GM12878 (cell line): ENCODE measurements at regions not wholly inside any gene's neighbourhood (a gene's known extent, or its start where the extent isn't known, plus 50 kb on each side); places are given as distances from the start of the nearest gene placed in this dataset.

Source experiments
- ATAC-seq: fragments of 200-7000 bp; cut with Tn5 transposase; 3 replicates; pipeline ENCODE4 v1.9.1; 2020; ENCODE audit warnings: mild to moderate bottlenecking, moderate library complexity
- BruUV-seq: library from RNA; stranded (reverse); fragments of 400-500 nt; replicated peaks from 2 replicates; lab custom pipeline; 2021; lab: Mats Ljungman, UMichigan
- CTCF ChIA-PET: fragments of 300-600 bp; sonication (Branson Sonifier 250); formaldehyde crosslinking; extraction: SDS; loops from one replicate; lab custom pipeline; 2021; ENCODE audit warnings: inconsistent platforms; lab: Yijun Ruan, JAX
- POLR2A ChIA-PET: fragments of 350-600 bp; formaldehyde crosslinking; extraction: SDS; loops from one replicate; lab custom pipeline; 2021; ENCODE audit warnings: inconsistent platforms; lab: Charles Lee
- RAD21 ChIA-PET: fragments of 300-600 bp; sonication (Branson Sonifier 250); formaldehyde crosslinking; loops from one replicate; lab custom pipeline; 2023; ENCODE audit warnings: antibody characterized with exemption; ENCODE audit not compliant: unreplicated experiment; lab: Charles Lee
- SMC1A ChIA-PET: fragments of 300-600 bp; sonication (Branson Sonifier 250); formaldehyde crosslinking; loops from one replicate; lab custom pipeline; 2023; ENCODE audit not compliant: unreplicated experiment, uncharacterized antibody; lab: Charles Lee
- DNase-seq: peaks from one replicate; pipeline ENCODE4 v3.0.0-alpha.2; 2011; ENCODE audit warnings: low read depth, low spot score
- FAIRE-seq: peaks from 3 replicates; lab custom pipeline; 2011; peaks lifted over from hg19 to GRCh38; lab: Jason Lieb, UNC
- H2AFZ ChIP-seq: 2 replicates; pipeline ENCODE4 v1.6.0; 2011; ENCODE audit warnings: low read depth, low read length, control low read depth; ENCODE audit not compliant: control insufficient read depth
- H3K27ac ChIP-seq: 2 replicates; pipeline ENCODE4 v1.5.1; 2011; ENCODE audit warnings: control low read depth; ENCODE audit not compliant: control insufficient read depth, insufficient read depth
- H3K27me3 ChIP-seq, 2 experiments: replicated peaks in 1 of 2; 2 replicates each; pipeline versions ENCODE4 v1.6.0 to v1.6.1; 2011; ENCODE audit warnings: low read length in 1 of 2; ENCODE audit not compliant: control insufficient read depth in 2 of 2, insufficient read depth in 2 of 2
- H3K36me3 ChIP-seq, 2 experiments: 2 replicates each; pipeline ENCODE4 v1.5.1; 2011; ENCODE audit warnings: low read length in 1 of 2; ENCODE audit not compliant: control insufficient read depth in 2 of 2, insufficient read depth in 2 of 2
- H3K4me1 ChIP-seq: 2 replicates; pipeline ENCODE4 v1.6.1; 2011; ENCODE audit warnings: mild to moderate bottlenecking, low read length, moderate library complexity, mixed read lengths; ENCODE audit not compliant: control insufficient read depth, insufficient read depth
- H3K4me2 ChIP-seq: 2 replicates; pipeline ENCODE4 v1.6.0; 2011; ENCODE audit warnings: control low read depth; ENCODE audit not compliant: control insufficient read depth, insufficient read depth
- H3K4me3 ChIP-seq: fragments of 200-600 bp; sonication (generic); 2 replicates; pipeline ENCODE4 v1.5.1; 2016
- H3K79me2 ChIP-seq: 2 replicates; pipeline ENCODE4 v1.6.0; 2011; ENCODE audit warnings: low read length; ENCODE audit not compliant: control insufficient read depth, insufficient read depth
- H3K9ac ChIP-seq: 2 replicates; pipeline ENCODE4 v1.8.0; 2011; ENCODE audit warnings: low read length, control low read depth, mixed read lengths; ENCODE audit not compliant: control insufficient read depth, insufficient read depth
- H3K9me3 ChIP-seq: replicated peaks from 3 replicates; pipeline ENCODE4 v1.5.1; 2011; ENCODE audit warnings: mild to moderate bottlenecking, low read length; ENCODE audit not compliant: control insufficient read depth, insufficient read depth
- H4K20me1 ChIP-seq: 2 replicates; pipeline ENCODE4 v1.6.0; 2011; ENCODE audit not compliant: control insufficient read depth, insufficient read depth
- CEBPB ChIP-seq, 2 experiments: fragments of 150-350 bp in 1 of 2; IDR thresholded peaks; 2 replicates each; pipeline ENCODE4 v1.6.1; 2012 to 2014; ENCODE audit warnings: low read depth in 2 of 2, low read length in 2 of 2, borderline replicate concordance in 1 of 2, inconsistent platforms in 1 of 2
- KLF5 ChIP-seq: fragments of 450-650 bp; IDR thresholded peaks from 2 replicates; pipeline ENCODE4 v1.6.1; 2014; ENCODE audit warnings: mild to moderate bottlenecking; ENCODE audit not compliant: partially characterized antibody
- NFIC ChIP-seq: IDR thresholded peaks from 2 replicates; pipeline ENCODE4 v1.6.1; 2012; ENCODE audit warnings: low read depth, mild to moderate bottlenecking, inconsistent platforms, low read length, moderate library complexity
- POLR2AphosphoS5 ChIP-seq: IDR thresholded peaks from 2 replicates; pipeline ENCODE4 v1.6.1; 2011; ENCODE audit warnings: mild to moderate bottlenecking, low read length, inconsistent platforms
- RAD51 ChIP-seq: fragments of 450-650 bp; IDR thresholded peaks from 2 replicates; pipeline ENCODE4 v1.6.1; 2016; ENCODE audit warnings: moderate library complexity, mild to moderate bottlenecking, inconsistent platforms
- RUNX3 ChIP-seq: IDR thresholded peaks from 2 replicates; pipeline ENCODE4 v1.6.1; 2012; ENCODE audit warnings: low read length, inconsistent platforms
- STAT1 ChIP-seq: fragments of 450-650 bp; conservative IDR thresholded peaks from 2 replicates; pipeline ENCODE4 v1.6.1; 2014; ENCODE audit warnings: antibody characterized with exemption, mild to moderate bottlenecking
- WGBS: methylation state at CpG from one replicate; pipeline ENCODE4 v1.1.6; 2016; ENCODE audit warnings: low lambda C conversion rate; ENCODE audit not compliant: insufficient replicate concordance, insufficient coverage; ENCODE audit errors: missing lambda C conversion rate; 5-methylcytosine and 5-hydroxymethylcytosine counted together
- in situ Hi-C: fragments of 300-500 bp; cut with MboI; formaldehyde crosslinking; loops from 9 replicates; pipeline ENCODE4 v1.14.3; 2018; ENCODE audit warnings: mixed read lengths
- intact Hi-C: fragments of 100-400 bp; cut with micrococcal nuclease; formaldehyde crosslinking; loops from one replicate; pipeline ENCODE4 v1.14.2; 2022; ENCODE audit not compliant: unreplicated experiment
- TF ChIP-seq, protein P1 (sequence below): fragments of 450-650 bp; formaldehyde crosslinking; IDR thresholded peaks from 2 replicates; pipeline ENCODE4 v1.4.0; 2022; ENCODE audit warnings: mild to moderate bottlenecking, moderate library complexity
- TF ChIP-seq, protein P2 (sequence below): fragments of 450-650 bp; IDR thresholded peaks from 2 replicates; pipeline ENCODE4 v1.6.1; 2018; ENCODE audit warnings: mild to moderate bottlenecking, low read depth, moderate library complexity; ENCODE audit not compliant: partially characterized antibody
- TF ChIP-seq, protein P3 (sequence below): fragments of 450-650 bp; IDR thresholded peaks from 2 replicates; pipeline ENCODE4 v1.6.1; 2016; ENCODE audit warnings: mild to moderate bottlenecking, moderate library complexity, borderline replicate concordance

DNA sequence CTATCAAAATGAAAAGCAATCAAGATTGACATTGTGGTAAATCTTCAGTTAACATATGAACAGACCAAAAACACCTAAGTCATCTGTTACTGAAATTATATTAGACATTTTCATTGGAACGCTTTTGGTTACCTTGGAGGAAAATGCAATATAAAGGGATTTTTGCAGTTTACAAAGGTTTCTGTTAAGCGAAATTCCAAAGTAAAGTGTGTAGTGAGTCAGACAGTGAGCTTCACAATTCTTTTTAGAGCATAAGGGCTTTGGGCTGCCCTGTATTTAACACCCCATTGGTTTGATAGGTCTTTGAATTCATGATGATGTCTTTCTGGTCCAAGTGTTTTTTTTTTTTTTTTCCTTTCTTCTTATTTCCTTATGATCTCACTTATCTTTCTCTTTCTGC, 462.8 kb downstream of the EDEM1 start:
- ChIA-PET POLR2A (no interaction called here), RAD21 (interaction anchor here (0.7 kb wide), 1 partner anchor 199 kb away, joined by 3 read pairs; no protein-coding TSS in a partner anchor), CTCF (no interaction called here), SMC1A (interaction anchor here (0.7 to 1.0 kb wide), 3 partner anchors 13 to 26 kb away, joined by 3 read pairs; no protein-coding TSS in a partner anchor)
- Histone ChIP-seq H3K4me2 (no peak overlapping the region), H4K20me1 (no peaks in the 10 kb centered on the region), H3K36me3 (no peaks in the 10 kb centered on the region), H2AFZ (no peak overlapping the region), H3K9ac (no peak overlapping the region), H3K27me3 (no peaks in the 10 kb centered on the region), H3K9me3 (no peaks in the 10 kb centered on the region; the same call in 2 of the 3 replicates), H3K4me3 (no peak overlapping the region), H3K27ac (no peak overlapping the region), H3K79me2 (no peaks in the 10 kb centered on the region), H3K4me1 (no peaks in the 10 kb centered on the region)
- 3% methylated on average over 2 of the region's 2 CpGs for WGBS
- in situ Hi-C loops (no loop called here), intact Hi-C loops (no loop called here)
- DNase-seq (no peak), FAIRE-seq (no peak), ATAC-seq (peak; percentile 67)
- no TSS peak for BruUV-seq
- TF ChIP-seq, protein P1, sequence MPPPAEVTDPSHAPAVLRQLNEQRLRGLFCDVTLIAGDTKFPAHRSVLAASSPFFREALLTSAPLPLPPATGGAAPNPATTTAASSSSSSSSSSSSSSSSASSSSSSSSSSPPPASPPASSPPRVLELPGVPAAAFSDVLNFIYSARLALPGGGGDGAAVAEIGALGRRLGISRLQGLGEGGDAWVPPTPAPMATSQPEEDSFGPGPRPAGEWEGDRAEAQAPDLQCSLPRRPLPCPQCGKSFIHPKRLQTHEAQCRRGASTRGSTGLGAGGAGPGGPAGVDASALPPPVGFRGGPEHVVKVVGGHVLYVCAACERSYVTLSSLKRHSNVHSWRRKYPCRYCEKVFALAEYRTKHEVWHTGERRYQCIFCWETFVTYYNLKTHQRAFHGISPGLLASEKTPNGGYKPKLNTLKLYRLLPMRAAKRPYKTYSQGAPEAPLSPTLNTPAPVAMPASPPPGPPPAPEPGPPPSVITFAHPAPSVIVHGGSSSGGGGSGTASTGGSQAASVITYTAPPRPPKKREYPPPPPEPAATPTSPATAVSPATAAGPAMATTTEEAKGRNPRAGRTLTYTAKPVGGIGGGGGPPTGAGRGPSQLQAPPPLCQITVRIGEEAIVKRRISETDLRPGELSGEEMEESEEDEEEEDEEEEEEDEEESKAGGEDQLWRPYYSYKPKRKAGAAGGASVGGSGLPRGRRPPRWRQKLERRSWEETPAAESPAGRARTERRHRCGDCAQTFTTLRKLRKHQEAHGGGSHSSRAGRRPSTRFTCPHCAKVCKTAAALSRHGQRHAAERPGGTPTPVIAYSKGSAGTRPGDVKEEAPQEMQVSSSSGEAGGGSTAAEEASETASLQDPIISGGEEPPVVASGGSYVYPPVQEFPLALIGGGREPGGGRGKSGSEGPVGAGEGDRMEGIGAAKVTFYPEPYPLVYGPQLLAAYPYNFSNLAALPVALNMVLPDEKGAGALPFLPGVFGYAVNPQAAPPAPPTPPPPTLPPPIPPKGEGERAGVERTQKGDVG = no peak
- TF ChIP-seq RUNX3 = 0 out of 2 replicates have a peak, but pooled peaks have one; percentile 31
- TF ChIP-seq, protein P2, sequence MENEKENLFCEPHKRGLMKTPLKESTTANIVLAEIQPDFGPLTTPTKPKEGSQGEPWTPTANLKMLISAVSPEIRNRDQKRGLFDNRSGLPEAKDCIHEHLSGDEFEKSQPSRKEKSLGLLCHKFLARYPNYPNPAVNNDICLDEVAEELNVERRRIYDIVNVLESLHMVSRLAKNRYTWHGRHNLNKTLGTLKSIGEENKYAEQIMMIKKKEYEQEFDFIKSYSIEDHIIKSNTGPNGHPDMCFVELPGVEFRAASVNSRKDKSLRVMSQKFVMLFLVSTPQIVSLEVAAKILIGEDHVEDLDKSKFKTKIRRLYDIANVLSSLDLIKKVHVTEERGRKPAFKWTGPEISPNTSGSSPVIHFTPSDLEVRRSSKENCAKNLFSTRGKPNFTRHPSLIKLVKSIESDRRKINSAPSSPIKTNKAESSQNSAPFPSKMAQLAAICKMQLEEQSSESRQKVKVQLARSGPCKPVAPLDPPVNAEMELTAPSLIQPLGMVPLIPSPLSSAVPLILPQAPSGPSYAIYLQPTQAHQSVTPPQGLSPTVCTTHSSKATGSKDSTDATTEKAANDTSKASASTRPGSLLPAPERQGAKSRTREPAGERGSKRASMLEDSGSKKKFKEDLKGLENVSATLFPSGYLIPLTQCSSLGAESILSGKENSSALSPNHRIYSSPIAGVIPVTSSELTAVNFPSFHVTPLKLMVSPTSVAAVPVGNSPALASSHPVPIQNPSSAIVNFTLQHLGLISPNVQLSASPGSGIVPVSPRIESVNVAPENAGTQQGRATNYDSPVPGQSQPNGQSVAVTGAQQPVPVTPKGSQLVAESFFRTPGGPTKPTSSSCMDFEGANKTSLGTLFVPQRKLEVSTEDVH = no peak
- TF ChIP-seq NFIC = peak; percentile 26; the same call in 1 of the 2 replicates
- no peak for TF ChIP-seq STAT1
- TF ChIP-seq CEBPB (IDR thresholded peaks at IDR 0.05; ENCODE audit: borderline replicate concordance in 1 of 2, low read depth in 2 of 2, low read length in 2 of 2) = no peak
- no peak for TF ChIP-seq RAD51
- TF ChIP-seq, protein P3, sequence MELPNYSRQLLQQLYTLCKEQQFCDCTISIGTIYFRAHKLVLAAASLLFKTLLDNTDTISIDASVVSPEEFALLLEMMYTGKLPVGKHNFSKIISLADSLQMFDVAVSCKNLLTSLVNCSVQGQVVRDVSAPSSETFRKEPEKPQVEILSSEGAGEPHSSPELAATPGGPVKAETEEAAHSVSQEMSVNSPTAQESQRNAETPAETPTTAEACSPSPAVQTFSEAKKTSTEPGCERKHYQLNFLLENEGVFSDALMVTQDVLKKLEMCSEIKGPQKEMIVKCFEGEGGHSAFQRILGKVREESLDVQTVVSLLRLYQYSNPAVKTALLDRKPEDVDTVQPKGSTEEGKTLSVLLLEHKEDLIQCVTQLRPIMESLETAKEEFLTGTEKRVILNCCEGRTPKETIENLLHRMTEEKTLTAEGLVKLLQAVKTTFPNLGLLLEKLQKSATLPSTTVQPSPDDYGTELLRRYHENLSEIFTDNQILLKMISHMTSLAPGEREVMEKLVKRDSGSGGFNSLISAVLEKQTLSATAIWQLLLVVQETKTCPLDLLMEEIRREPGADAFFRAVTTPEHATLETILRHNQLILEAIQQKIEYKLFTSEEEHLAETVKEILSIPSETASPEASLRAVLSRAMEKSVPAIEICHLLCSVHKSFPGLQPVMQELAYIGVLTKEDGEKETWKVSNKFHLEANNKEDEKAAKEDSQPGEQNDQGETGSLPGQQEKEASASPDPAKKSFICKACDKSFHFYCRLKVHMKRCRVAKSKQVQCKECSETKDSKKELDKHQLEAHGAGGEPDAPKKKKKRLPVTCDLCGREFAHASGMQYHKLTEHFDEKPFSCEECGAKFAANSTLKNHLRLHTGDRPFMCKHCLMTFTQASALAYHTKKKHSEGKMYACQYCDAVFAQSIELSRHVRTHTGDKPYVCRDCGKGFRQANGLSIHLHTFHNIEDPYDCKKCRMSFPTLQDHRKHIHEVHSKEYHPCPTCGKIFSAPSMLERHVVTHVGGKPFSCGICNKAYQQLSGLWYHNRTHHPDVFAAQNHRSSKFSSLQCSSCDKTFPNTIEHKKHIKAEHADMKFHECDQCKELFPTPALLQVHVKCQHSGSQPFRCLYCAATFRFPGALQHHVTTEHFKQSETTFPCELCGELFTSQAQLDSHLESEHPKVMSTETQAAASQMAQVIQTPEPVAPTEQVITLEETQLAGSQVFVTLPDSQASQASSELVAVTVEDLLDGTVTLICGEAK = no peak
- TF ChIP-seq KLF5 = no peak
- TF ChIP-seq POLR2AphosphoS5 = no peak
